GM18498 (cell line): ENCODE measurements at regions not wholly inside any gene's neighbourhood (a gene's known extent, or its start where the extent isn't known, plus 50 kb on each side); places are given as distances from the start of the nearest gene placed in this dataset.
A peak's percentile ranks its signal among the peaks of the same experiment; 100 is the strongest.

Source experiments
- ATAC-seq: cut with Tn5 transposase; IDR thresholded peaks from one replicate; pipeline ENCODE4 v1.9.1; 2021; ENCODE audit warnings: mild to moderate bottlenecking, moderate library complexity; ENCODE audit not compliant: unreplicated experiment

DNA sequence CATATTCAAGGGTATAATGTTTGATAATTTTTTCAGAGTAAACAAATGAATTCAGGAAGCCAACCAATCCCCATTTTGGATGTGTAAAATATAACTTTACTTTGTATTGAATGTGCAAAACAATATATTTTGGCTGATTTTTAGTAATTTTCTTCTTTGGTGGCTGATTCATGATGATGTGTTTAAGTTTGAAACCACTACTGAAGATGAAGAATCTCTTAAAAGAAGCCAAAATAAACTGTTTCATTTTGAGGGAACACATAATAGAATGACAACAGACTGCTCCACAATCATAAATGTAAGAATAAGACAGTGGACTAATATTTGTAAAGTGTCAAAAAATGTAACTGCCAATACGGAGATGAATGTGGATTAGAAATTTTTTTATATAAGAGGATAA, 52.5 kb upstream of the TRIM43 start:
- peak; percentile 17 for ATAC-seq

DNA sequence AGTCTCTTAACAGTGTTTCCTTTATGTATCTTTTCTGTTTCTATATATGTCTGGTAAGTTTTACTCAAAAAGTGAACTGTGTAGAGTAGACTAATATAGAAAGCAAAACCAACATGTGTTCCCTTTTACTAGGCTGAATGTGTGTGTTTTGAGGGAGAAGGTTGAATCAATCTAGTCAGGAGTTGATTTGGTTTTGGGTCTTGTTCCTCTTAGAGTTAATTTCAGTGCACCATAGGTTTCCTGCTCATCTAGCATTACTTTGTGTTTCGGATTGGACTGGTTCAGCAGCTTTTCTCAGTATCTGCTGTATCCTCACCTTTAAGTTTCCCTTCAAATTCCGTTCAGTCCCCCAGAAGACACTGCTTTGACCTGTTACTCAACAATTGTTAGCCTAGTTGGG, 52.0 kb upstream of the TRIM43 start:
- peak; percentile 70 for ATAC-seq
